ENCODE measurements at regions not wholly inside any gene's neighbourhood (a gene's known extent, or its start where the extent isn't known, plus 50 kb on each side); places are given as distances from the start of the nearest gene placed in this dataset.

- intact Hi-C loops (cut with DNase I): no loop called here
- no peak for TF ChIP-seq CTCF (IDR thresholded peaks at IDR 0.05)
- TF ChIP-seq POLR2A (IDR thresholded peaks at IDR 0.05): no peak
- WGBS, 4 donors: 74 to 78% (median 76%) methylated on average over 4 of the region's 4 CpGs
Observed at GRCh38 chr5:161051920-161052500, 200.0 kb upstream of the ATP10B start.

GRCh38 chr5:161047024-161047423, 195.0 kb upstream of the ATP10B start:
- Histone ChIP-seq H3K27me3 (no peaks in the 10 kb centered on the region), H3K27ac (no peak overlapping the region), H3K9me3 (replicated peaks in 1 of 3) (no peaks in the 10 kb centered on the region), H3K4me1 (replicated peaks in 1 of 2) (no peaks in the 10 kb centered on the region), H3K36me3 (replicated peaks in 1 of 2) (no peaks in the 10 kb centered on the region), H3K4me3 (no peak overlapping the region)
- 59 to 62% (median 61%) methylated on average over 4 of the region's 4 CpGs for WGBS, 4 donors
- no peak for DNase-seq
- intact Hi-C loops (cut with DNase I): no loop called here
- TF ChIP-seq POLR2A (IDR thresholded peaks at IDR 0.05) (no peak), CTCF (IDR thresholded peaks at IDR 0.05) (no peak)

More at GRCh38 chr5:161051920-161052500, 200.0 kb upstream of the ATP10B start:
- no peak for DNase-seq
- no peaks in the 10 kb centered on the region for H3K9me3 ChIP-seq (replicated peaks in 1 of 3)
- no peaks in the 10 kb centered on the region for H3K4me1 ChIP-seq (replicated peaks in 1 of 2)
- H3K36me3 ChIP-seq (replicated peaks in 1 of 2): no peaks in the 10 kb centered on the region
- H3K27me3 ChIP-seq: no peaks in the 10 kb centered on the region
- no peak overlapping the region for H3K27ac ChIP-seq
- H3K4me3 ChIP-seq: no peak overlapping the region

DNA sequence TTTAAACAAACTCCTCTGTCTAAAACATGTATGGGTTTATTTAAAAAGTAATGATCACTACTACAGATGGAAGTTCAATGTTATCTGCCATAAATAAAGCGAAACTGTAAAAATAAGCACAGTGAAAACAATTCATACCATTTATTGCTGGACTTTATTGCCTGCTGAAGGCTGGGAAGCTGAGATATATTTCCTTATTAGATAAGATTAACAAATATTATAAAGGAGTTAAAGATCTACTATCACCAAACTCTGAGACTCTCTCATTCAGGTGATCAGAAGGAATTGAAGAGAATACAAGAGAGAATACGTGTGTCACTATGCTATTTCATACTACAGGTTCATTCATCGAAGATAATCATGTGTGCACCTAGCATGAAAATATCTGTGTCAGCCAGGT, 190.9 kb upstream of the ATP10B start:
- 73 to 88% (median 81%) methylated on average over 3 of the region's 3 CpGs for WGBS, 4 donors
- no peak overlapping the region for H3K4me3 ChIP-seq
- H3K36me3 ChIP-seq (replicated peaks in 1 of 2): no peaks in the 10 kb centered on the region
- H3K4me1 ChIP-seq (replicated peaks in 1 of 2): no peaks in the 10 kb centered on the region
- no peak for DNase-seq
- intact Hi-C loops (cut with DNase I): no loop called here
- H3K9me3 ChIP-seq (replicated peaks in 1 of 3): no peaks in the 10 kb centered on the region
- no peak overlapping the region for H3K27ac ChIP-seq
- TF ChIP-seq CTCF (IDR thresholded peaks at IDR 0.05) (no peak), POLR2A (IDR thresholded peaks at IDR 0.05) (no peak)
- H3K27me3 ChIP-seq: no peaks in the 10 kb centered on the region

DNA sequence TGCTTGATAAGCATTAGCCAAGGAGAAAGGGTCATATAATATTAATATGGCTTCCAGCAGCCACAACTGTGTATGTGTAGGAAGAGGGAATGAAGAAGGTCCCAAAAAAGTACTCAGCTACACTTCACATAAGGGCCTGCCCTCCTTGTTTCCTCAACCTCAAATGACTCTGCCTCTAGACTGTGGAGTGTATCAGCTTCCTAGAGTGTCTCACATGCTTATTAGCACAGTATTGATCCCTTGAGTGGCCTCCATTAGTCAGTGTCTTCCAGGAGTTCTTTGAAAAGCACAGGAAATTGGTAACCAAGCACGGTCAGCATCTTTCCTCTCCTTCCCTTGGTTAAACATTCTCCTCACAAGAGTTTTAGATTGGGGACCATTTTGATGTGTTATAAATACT, 190.4 kb upstream of the ATP10B start:
- Histone ChIP-seq H3K27ac (no peak overlapping the region), H3K9me3 (replicated peaks in 1 of 3) (no peaks in the 10 kb centered on the region), H3K4me1 (replicated peaks in 1 of 2) (no peaks in the 10 kb centered on the region), H3K27me3 (no peaks in the 10 kb centered on the region), H3K4me3 (no peak overlapping the region), H3K36me3 (replicated peaks in 1 of 2) (no peaks in the 10 kb centered on the region)
- no peak for DNase-seq
- WGBS, 4 donors: 77 to 100% (median 84%) methylated on average over 1 of the region's 1 CpG
- no peak for TF ChIP-seq CTCF (IDR thresholded peaks at IDR 0.05)
- no peak for TF ChIP-seq POLR2A (IDR thresholded peaks at IDR 0.05)
- intact Hi-C loops (cut with DNase I): no loop called here

Data from adrenal gland (tissue), 9 donors.